Erythroblast (primary cell): ENCODE measurements at regions not wholly inside any gene's neighbourhood (a gene's known extent, or its start where the extent isn't known, plus 50 kb on each side); places are given as distances from the start of the nearest gene placed in this dataset.
"Not testable (repeated sequence)": the region's sequence is repeated elsewhere in the genome, so short reads cannot be mapped to it uniquely, and the experiment has no call there.

ENCODE experiments used
- GATA1 ChIP-seq: IDR thresholded peaks from 2 replicates; pipeline ENCODE4 v1.6.1; 2011; ENCODE audit warnings: low read depth, mild to moderate bottlenecking, control low read depth, low read length, moderate library complexity
- POLR2A ChIP-seq: IDR thresholded peaks from 2 replicates; pipeline ENCODE4 v1.6.1; 2011; ENCODE audit warnings: mild to moderate bottlenecking, low read length

- not testable (repeated sequence) for TF ChIP-seq POLR2A, GATA1
Measured at GRCh38 chr6:85286507-85286906, 163.4 kb upstream of the NT5E start.
